RWPE2 (cell line): ENCODE measurements at regions not wholly inside any gene's neighbourhood (a gene's known extent, or its start where the extent isn't known, plus 50 kb on each side); places are given as distances from the start of the nearest gene placed in this dataset.

Experiments used
- ATAC-seq: fragments of 200-7000 bp; cut with Tn5 transposase; 3 replicates; pipeline ENCODE4 v1.9.1; 2021; ENCODE audit warnings: low read depth
- DNase-seq: peaks from one replicate; pipeline ENCODE4 v3.0.0-alpha.2; 2020; ENCODE audit warnings: low spot score
- H3K27ac ChIP-seq: fragments of 450-650 bp; 2 replicates; pipeline ENCODE4 v1.5.1; 2017; ENCODE audit warnings: mild to moderate bottlenecking; ENCODE audit not compliant: poor library complexity, severe bottlenecking
- H3K27me3 ChIP-seq: fragments of 250-450 bp; sonication (Bioruptor Pico); 2 replicates; pipeline ENCODE4 v1.5.1; 2021; ENCODE audit warnings: mild to moderate bottlenecking, moderate library complexity; ENCODE audit not compliant: insufficient read depth, poor library complexity, severe bottlenecking
- H3K36me3 ChIP-seq: fragments of 250-450 bp; sonication (Bioruptor Pico); 2 replicates; pipeline ENCODE4 v1.5.1; 2020; ENCODE audit warnings: low read depth, mild to moderate bottlenecking, moderate library complexity
- H3K4me1 ChIP-seq: fragments of 250-450 bp; sonication (Bioruptor Pico); 2 replicates; pipeline ENCODE4 v1.5.1; 2021; ENCODE audit warnings: mild to moderate bottlenecking, moderate library complexity; ENCODE audit not compliant: insufficient read depth, poor library complexity, severe bottlenecking
- H3K4me3 ChIP-seq: fragments of 250-450 bp; sonication (Bioruptor Pico); 2 replicates; pipeline ENCODE4 v1.5.1; 2021; ENCODE audit warnings: mild to moderate bottlenecking, moderate library complexity; ENCODE audit not compliant: severe bottlenecking
- H3K9me3 ChIP-seq: fragments of 250-450 bp; sonication (Bioruptor Pico); 2 replicates; pipeline ENCODE4 v1.5.1; 2021; ENCODE audit warnings: mild to moderate bottlenecking, moderate library complexity; ENCODE audit not compliant: severe bottlenecking
- TF ChIP-seq, protein P1 (sequence below): fragments of 450-650 bp; IDR thresholded peaks from one replicate; pipeline ENCODE4 v1.5.1; 2017; ENCODE audit warnings: mild to moderate bottlenecking, moderate library complexity; ENCODE audit not compliant: poor library complexity, severe bottlenecking

DNA sequence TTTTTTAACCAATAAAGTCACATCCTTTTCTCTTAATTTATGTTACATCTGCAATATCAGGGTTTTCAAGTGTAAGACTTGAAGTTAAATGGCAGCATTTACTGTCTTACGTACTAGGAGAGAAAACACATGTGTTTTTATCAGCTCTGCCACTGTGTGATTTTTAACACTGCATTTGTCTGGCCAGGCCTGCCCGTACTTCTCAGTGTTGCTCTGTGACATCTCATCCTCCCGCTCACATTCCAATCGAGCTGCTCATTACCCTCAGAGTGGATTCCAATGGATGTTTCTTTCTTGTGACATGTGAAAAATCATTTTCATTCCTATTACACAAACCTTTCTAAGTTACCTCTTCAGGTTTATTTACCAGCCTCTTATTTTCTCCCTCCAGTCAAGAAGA is 420.3 kb downstream of the FAT4 start:
- no peaks in the 10 kb centered on the region for H3K27me3 ChIP-seq
- H3K4me1 ChIP-seq: peaks cover 37% of the 10 kb centered on the region
- ATAC-seq (peak; percentile 99), DNase-seq (peak; percentile 77)
- H3K36me3 ChIP-seq: no peaks in the 10 kb centered on the region
- H3K4me3 ChIP-seq: no peak overlapping the region
- H3K27ac ChIP-seq: peak overlapping the region; percentile 77
- no peaks in the 10 kb centered on the region for H3K9me3 ChIP-seq
- TF ChIP-seq, protein P1, sequence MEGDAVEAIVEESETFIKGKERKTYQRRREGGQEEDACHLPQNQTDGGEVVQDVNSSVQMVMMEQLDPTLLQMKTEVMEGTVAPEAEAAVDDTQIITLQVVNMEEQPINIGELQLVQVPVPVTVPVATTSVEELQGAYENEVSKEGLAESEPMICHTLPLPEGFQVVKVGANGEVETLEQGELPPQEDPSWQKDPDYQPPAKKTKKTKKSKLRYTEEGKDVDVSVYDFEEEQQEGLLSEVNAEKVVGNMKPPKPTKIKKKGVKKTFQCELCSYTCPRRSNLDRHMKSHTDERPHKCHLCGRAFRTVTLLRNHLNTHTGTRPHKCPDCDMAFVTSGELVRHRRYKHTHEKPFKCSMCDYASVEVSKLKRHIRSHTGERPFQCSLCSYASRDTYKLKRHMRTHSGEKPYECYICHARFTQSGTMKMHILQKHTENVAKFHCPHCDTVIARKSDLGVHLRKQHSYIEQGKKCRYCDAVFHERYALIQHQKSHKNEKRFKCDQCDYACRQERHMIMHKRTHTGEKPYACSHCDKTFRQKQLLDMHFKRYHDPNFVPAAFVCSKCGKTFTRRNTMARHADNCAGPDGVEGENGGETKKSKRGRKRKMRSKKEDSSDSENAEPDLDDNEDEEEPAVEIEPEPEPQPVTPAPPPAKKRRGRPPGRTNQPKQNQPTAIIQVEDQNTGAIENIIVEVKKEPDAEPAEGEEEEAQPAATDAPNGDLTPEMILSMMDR: no peak

DNA sequence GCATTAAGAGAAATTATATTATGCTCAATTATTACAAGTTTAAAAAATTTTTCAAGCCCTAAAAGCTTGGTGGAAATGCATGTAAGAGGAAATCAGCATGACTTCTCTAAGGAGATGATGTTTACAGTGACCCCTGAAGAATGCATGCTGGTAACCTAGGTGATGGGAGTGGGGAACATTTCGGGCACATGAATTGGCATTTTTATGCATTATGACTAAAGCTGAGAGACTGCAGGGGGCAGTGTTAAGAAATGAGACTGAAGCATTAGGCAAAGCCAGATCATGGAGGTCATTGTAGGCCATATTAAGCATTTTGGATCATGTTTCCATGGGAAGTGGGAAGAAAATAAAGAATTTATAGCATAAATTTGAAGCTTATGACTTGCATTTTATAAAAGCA is 421.3 kb downstream of the FAT4 start:
- ATAC-seq: no peak
- no peak for DNase-seq
- TF ChIP-seq, protein P1: peak; percentile 18
- peaks cover 29% of the 10 kb centered on the region for H3K4me1 ChIP-seq
- no peaks in the 10 kb centered on the region for H3K9me3 ChIP-seq
- no peaks in the 10 kb centered on the region for H3K36me3 ChIP-seq
- no peak overlapping the region for H3K4me3 ChIP-seq
- no peaks in the 10 kb centered on the region for H3K27me3 ChIP-seq
- H3K27ac ChIP-seq: peak overlapping the region; percentile 77

DNA sequence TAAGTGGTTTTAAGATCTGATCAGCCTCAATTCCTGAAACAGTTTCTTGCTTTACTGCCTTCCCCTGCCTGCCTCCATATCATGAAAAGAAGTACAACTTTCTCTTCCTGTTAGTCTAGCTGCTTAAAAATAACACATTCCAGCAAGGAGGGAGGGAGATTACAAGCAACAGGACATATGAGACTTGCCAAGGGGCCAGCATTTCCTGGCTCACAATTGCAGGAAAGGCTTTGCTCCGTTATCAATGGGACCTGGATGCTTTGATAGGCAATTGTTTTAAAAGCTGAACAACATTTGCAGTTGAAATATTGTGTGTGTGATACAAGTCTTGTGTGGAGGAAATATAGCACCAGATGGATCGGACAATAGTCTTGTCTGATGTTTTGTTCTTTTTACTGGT is 425.0 kb downstream of the FAT4 start:
- Histone ChIP-seq H3K27me3 (no peaks in the 10 kb centered on the region), H3K9me3 (no peaks in the 10 kb centered on the region), H3K4me3 (no peak overlapping the region), H3K4me1 (peaks cover 16% of the 10 kb centered on the region), H3K36me3 (no peaks in the 10 kb centered on the region), H3K27ac (no peak overlapping the region)
- TF ChIP-seq, protein P1: no peak
- DNase-seq (no peak), ATAC-seq (no peak)

DNA sequence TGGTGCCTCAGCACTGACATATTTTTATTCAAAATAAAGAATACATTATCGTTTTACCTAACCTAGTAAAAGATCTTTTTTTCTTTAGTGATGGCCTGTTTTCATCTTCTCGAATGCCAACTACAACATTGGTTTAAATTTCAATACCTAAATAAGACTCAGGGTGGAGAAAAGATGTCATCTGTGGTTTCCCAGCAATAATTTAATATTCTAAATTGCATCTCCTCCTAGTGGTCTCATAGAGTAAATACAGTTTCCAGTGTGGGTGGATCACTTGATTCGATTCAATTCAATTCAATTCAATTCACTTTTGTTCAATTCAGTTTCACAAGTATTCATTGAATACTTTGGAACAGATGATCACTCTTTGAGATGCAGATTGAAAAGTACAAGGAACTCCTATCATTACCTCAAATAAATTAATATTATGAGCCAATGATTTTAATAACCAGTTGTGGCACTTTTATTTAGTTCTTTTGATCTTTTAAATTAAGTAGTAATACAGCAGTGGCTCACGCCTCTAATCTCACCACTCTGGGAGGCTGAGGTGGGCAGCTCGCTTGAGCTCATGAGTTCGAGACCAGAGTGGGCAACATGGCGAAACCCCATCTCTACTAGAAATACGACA is 427.2 kb downstream of the FAT4 start:
- TF ChIP-seq, protein P1: peak; percentile 88
- no peak for DNase-seq

DNA sequence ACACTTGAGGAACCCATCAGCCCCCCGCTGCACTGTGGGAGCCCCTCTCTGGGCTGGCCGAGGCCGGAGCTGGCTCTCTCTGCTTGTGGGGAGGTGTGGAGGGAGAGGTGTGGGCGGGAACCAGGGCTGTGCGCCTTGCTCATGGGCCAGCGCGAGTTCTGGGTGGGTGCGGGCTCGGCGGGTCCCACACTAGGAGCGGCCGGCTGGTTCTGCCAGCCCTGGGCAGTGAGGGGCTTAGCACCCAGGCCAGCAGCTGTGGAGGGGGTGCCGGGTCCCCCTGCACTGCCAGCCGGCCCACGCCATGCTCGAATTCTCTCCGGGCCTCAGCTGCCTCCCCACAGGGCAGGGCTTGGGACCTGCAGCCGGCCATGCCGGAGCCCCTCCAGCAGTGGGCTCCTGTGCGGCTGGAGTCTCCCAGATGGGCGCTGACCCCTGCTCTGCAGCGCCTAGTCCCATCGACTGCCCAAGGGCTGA is 430.2 kb downstream of the FAT4 start:
- DNase-seq (peak; percentile 50), ATAC-seq (no peak)
- no peaks in the 10 kb centered on the region for H3K9me3 ChIP-seq
- H3K27ac ChIP-seq: no peak overlapping the region
- H3K4me1 ChIP-seq: no peaks in the 10 kb centered on the region
- H3K36me3 ChIP-seq: no peaks in the 10 kb centered on the region
- no peaks in the 10 kb centered on the region for H3K27me3 ChIP-seq
- no peak overlapping the region for H3K4me3 ChIP-seq
- TF ChIP-seq, protein P1: no peak

More for the DNA sequence above, 427.2 kb downstream of the FAT4 start:
- H3K27me3 ChIP-seq: no peaks in the 10 kb centered on the region
- H3K4me3 ChIP-seq: no peak overlapping the region
- no peaks in the 10 kb centered on the region for H3K36me3 ChIP-seq
- no peaks in the 10 kb centered on the region for H3K9me3 ChIP-seq
- peak; percentile 61; the same call in 2 of the 3 replicates for ATAC-seq
- no peaks in the 10 kb centered on the region for H3K4me1 ChIP-seq
- no peak overlapping the region for H3K27ac ChIP-seq
